ENCODE measurements at regions not wholly inside any gene's neighbourhood (a gene's known extent, or its start where the extent isn't known, plus 50 kb on each side); places are given as distances from the start of the nearest gene placed in this dataset.
A peak's percentile ranks its signal among the peaks of the same experiment; 100 is the strongest.

DNA sequence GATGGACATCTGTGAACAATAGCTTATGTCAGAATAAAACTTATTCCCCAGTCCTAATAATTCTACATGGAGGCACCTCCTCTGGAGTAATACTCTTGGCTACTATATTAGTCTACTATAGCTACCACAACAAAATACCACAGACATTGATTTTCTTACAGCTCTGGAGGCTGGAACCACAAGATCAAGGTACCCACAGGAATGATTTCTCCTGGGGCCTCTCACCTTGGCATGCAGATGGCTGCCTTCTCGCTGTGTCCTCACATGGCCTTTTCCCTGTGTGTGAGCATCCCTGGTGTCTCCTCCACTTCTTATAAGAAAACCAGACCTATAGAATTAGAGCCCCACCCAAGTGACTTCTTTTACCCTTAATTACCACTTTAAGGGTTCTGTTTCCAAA is 244.3 kb downstream of the BARHL2 start:
- DNase-seq (ENCODE audit: low read depth, low spot score) = no peak
- in situ Hi-C loops (cut with HindIII; ENCODE audit: low pct_unique_long_range_greater_than_20kb, low sequenced_read_pairs) = no loop called here

DNA sequence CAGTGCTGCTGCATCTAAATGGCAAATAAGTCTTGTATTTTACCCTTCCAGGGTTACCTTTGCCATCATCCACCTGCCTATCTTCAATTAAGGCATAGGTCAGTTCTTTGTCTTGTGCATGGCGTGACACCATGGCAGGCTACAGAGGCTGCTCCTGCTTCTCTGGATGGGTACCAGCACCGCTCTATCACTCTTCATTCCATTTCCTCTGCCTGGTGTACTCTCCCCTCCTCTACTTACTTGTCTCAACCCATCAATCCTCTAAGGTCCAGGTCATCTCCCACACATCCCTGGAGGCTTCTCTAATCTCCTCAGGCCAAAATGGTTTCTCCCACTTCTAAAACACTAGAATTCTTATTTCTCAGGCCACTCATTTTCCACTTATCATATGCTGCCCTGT is 257.5 kb downstream of the BARHL2 start:
- in situ Hi-C loops (cut with HindIII; ENCODE audit: low pct_unique_long_range_greater_than_20kb, low sequenced_read_pairs) = no loop called here
- no peak for DNase-seq (ENCODE audit: low read depth, low spot score)

DNA sequence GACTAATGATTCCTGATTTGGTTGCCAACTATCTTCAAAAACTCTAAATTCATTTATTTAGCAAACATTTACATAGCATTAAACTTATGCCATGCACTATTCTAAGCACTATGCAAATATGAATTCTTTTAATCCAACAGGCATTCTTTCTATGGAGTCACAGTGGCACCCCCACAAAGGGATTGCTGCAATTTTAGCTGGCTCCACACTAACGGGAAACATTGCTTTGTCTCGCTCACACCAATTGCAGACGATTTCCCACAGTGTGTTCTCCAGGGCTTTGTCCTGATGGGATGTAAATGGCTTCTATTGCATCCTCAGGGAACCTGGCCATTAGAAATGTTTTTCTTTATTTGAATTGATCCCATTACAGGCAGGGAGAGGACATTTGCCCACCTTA is 259.1 kb downstream of the BARHL2 start:
- DNase-seq (ENCODE audit: low read depth, low spot score) = no peak
- in situ Hi-C loops (cut with HindIII; ENCODE audit: low pct_unique_long_range_greater_than_20kb, low sequenced_read_pairs) = no loop called here

DNA sequence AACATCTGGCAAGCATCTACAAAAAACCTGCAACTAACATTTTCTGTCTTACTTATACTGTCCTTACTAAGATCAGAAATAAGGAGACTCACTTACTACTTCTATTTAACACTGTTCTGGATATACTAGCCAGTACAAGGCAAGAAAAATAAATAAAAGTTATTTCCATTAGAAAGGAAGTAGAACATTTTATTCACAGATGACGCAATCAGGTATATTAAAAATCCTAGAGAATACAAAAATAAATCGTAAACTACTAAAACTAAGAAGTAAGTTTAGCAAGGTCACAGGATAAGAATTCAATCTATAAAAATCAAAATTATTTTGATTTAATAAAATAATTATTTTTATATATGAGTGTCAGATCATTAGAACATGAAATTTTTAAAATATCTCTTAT is 264.6 kb downstream of the BARHL2 start:
- in situ Hi-C loops (cut with HindIII; ENCODE audit: low pct_unique_long_range_greater_than_20kb, low sequenced_read_pairs) = no loop called here
- no peak for DNase-seq (ENCODE audit: low read depth, low spot score)

DNA sequence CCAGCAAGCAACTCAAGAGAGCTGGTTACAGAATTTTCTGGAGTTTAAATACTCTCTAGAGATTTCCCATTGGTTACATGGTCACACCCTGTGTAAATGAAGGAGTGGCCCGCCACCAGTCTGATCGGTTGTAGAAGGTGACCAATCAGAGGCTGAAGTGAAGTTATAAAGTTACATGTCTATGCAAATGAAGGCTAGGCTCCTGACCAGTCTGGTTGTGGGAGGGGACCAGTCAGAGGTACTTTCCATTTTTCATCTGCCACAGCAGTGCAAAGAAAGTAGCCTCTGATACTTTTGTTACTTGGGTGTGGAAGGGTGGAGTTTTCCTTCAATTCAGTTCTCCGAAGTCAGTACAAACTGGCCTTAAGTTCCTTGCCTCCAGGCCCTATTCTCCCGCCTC is 273.7 kb downstream of the BARHL2 start:
- in situ Hi-C loops (cut with HindIII; ENCODE audit: low pct_unique_long_range_greater_than_20kb, low sequenced_read_pairs) = no loop called here
- no peak for DNase-seq (ENCODE audit: low read depth, low spot score)

DNA sequence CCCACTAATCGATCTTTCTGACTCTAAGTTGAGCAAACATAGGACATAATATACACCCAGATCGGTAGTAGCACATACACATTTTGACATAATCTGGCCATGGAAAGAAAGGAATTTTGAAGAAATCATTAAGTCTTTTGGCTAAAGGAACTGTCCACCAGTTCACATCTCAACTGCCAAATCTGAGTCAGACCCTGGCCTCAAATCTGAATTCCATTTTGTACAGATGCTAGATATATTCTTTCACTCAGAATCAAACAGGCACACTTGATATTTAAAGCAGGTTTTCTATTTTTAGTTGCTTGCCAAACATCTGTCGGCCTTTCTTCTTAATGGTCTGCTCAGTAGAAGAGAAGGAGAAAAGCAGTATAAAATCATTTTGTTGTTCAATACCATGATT is 281.8 kb downstream of the BARHL2 start:
- in situ Hi-C loops (cut with HindIII; ENCODE audit: low pct_unique_long_range_greater_than_20kb, low sequenced_read_pairs) = no loop called here
- DNase-seq (ENCODE audit: low read depth, low spot score) = no peak

DNA sequence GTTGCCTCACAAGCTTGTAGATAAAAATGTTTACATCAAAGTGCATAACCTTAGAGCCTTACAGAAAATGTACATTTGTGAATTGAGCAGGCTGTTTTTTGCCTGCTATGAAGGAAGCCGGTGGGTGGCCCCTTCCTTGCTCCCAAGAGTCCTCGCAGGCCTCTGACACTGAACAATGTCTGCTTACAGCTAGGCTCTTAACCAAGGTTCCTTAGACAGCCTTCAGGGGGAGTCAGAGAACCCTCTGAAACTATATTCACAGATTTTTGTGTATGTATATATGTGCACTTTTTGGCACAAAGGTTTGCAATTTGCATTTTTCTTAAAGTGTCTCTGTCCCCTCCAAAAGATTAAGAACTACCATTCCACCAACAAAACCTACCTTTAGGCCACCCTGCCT is 282.6 kb downstream of the BARHL2 start:
- peak; percentile 54 for DNase-seq (ENCODE audit: low read depth, low spot score)
- in situ Hi-C loops (cut with HindIII; ENCODE audit: low pct_unique_long_range_greater_than_20kb, low sequenced_read_pairs) = no loop called here

DNA sequence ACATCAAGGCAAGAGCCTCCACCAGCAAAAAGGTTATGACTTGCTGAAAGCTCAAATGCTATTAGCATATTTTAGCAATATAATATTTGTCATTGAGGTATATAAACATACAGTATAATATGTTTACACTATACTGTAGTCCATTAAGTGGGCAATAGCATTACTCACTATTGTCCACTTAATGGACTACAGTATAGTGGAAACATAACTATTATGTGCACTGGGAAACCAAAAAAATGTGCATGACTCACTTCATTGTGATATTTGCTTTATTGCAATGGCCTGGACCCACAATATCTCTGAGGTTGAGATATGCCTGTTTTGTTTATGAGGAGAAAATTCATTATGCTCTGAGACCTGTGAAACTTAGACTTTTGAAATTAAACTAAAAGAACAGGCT is 300.0 kb downstream of the BARHL2 start:
- in situ Hi-C loops (cut with HindIII; ENCODE audit: low pct_unique_long_range_greater_than_20kb, low sequenced_read_pairs) = no loop called here
- no peak for DNase-seq (ENCODE audit: low read depth, low spot score)

DNA sequence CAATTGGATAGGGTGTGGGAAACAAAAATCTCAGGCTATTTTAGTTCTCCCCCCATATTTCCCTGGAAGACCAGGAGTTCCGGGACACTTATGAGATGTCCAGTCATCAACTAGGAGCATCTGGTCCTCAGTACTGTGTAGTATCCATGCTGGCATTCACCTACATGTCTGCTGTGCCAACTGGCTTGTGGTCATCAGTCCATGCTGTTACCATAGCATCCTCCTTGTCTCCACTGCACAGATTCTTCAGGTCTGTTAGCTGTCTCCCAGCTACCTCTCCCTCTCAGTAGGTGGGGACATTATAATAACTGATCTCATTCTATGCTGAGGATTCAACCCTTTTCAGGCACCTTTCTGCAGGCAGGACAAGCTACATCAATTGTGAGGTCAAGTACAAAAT is 302.9 kb downstream of the BARHL2 start:
- no peak for DNase-seq (ENCODE audit: low read depth, low spot score)
- in situ Hi-C loops (cut with HindIII; ENCODE audit: low pct_unique_long_range_greater_than_20kb, low sequenced_read_pairs) = no loop called here

DNA sequence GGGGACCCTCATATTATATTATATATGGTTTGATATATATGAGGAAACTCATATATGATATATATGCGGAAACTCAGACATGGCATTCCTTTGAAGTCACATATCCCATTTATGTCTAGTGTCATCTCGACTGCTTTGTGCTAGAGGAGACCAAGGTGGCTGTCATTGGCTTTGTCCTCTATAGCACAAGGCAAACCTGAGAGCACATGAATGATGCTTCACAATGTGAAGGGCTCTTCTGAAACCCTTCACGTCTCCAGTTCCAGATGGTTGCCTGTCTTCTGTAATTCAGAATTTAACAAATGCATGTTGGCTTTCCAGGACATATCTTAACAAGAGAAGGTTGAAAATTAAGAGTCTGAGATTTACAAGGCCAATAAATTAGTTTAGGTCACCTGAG is 303.6 kb downstream of the BARHL2 start:
- in situ Hi-C loops (cut with HindIII; ENCODE audit: low pct_unique_long_range_greater_than_20kb, low sequenced_read_pairs) = no loop called here
- no peak for DNase-seq (ENCODE audit: low read depth, low spot score)

DNA sequence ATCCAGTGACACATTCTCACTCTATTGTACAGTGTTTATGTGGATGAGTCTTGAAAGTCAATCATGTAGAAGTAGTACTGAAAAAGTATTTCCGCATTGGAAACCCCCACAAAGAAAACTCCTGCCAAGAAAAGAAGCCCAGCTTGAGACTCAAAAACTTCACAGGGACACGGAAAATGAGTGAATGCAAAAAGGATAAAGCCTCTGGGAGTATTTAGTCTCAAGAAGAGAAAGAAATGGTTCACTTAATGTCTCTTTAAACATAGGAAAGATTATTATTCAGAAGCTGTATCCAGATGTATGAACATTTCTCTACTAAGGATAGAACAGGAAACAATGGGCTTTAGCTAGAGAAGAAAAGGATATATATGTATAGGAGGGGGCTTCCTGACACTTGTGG is 304.5 kb downstream of the BARHL2 start:
- no peak for DNase-seq (ENCODE audit: low read depth, low spot score)
- in situ Hi-C loops (cut with HindIII; ENCODE audit: low pct_unique_long_range_greater_than_20kb, low sequenced_read_pairs) = no loop called here

DNA sequence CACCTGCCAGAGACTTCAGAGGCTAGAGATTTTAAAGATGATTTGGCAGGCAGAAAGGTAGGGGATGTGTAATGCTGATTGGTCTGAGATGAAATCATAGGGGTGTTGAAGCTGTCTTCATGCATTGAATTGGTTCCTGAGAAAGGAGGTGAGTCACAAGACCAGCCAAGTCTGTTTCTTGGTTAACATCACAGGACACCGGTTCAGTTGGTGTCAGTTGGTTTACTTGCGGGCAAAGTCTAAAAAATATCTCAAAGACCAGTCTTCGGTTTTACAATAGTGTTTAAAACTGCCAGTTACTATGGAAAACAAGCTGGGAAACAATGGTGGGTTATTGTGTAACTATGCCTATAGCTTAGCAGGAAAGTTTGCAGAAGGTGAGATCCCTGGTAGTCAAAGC is 305.9 kb downstream of the BARHL2 start:
- DNase-seq (ENCODE audit: low read depth, low spot score) = no peak
- in situ Hi-C loops (cut with HindIII; ENCODE audit: low pct_unique_long_range_greater_than_20kb, low sequenced_read_pairs) = no loop called here

DNA sequence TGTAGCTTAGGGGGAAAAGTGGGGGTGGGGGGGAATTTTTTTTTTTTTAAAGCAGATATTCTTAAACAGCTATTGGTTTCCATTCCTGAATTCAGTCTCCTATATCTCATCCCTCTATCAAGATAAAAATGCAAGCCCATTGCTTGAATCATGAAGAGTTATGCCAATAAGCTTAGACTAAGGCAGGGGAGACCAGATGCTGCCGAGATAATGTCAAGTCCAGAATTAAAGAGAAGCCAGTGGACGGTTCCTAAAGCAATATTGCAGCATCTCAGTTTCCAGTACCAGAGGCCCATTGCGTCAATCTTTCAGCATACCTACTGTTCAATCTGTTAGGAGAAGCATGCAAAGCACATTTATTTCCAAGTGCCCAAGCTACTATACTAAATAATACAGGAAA is 309.4 kb downstream of the BARHL2 start:
- in situ Hi-C loops (cut with HindIII; ENCODE audit: low pct_unique_long_range_greater_than_20kb, low sequenced_read_pairs) = no loop called here
- no peak for DNase-seq (ENCODE audit: low read depth, low spot score)

DNA sequence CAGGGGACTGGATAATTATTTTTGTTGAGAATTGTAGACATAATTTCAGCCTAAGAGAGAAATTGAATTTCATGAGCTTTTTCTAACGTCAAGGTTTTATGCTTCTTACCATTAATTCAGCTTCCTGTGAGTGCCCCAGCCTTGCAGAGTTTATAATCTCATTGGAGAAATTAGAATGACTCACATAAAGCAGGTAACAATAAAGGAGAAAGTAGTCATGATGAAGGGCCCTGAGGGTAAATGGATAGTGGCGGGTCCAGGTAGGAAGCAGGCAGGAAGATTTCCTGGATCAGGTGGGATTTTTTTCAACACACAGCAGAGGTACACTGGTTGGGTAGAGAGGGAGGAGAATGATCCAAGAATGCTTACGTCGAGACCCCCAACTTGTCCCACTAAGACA is 311.4 kb downstream of the BARHL2 start:
- in situ Hi-C loops (cut with HindIII; ENCODE audit: low pct_unique_long_range_greater_than_20kb, low sequenced_read_pairs) = no loop called here
- no peak for DNase-seq (ENCODE audit: low read depth, low spot score)

DNA sequence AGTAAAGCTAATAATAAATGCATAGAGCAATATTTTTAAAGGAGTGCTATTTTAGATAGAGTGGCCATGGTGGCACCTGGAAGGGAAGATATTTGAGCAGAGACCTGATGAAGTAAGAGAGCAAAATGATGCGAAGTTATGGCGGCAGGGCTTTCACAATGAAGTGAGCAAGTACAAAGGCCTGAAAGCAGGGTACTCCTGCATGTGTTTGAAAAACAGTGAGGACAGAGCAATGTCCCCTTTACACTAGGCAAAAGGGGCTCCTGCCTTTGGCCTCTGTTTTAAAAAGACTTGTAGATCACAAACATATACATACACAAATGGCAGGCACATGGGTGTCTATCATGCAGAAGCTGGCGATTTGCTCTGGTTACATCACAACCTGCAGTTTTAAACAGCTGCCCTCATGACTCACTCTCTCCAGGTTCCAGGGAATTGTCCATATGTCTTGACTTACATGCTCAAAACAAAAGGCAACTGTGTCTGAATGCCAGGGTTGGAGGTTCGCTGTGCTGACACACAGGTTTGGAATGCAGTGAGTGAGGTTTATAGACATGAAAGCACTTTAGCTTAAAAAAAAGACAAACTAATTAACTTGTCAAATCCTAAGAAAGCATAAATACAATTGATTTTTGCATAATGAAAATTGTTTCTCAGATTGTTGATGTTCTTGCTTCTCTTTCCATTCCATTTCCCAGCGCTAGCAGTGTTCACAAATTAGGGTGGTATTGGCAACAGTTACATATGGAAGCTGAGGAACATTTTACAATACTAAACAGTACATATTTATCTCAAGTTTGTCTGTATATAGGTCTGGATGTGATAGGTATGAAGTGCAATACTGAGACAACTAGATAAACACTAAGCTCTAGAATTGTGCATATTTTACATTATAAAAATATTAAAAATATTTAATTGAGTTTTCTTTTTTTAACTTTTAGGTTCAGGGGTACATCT is 313.9 kb downstream of the BARHL2 start:
- DNase-seq (ENCODE audit: low read depth, low spot score) = peak; percentile 96
- in situ Hi-C loops (cut with HindIII; ENCODE audit: low pct_unique_long_range_greater_than_20kb, low sequenced_read_pairs) = no loop called here

DNA sequence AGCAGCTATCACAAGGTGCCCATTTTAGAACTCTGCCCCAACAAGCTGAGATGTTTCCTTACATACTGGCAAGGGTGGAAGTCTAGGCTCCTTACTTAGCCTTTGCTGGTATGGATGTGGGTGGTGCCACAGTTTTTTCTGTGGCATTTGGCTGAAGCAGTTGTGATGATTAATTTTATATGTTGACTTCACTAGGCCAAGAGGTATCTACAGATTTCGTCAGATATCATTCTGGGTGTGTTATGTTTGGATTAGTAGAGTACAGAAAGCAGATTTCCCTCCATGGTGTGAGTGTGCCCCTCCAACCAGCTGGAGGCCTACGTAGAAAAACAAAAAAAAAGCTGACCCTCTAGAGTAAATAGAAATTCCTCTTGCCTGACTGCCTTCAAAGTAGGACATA is 317.0 kb downstream of the BARHL2 start:
- DNase-seq (ENCODE audit: low read depth, low spot score) = no peak
- in situ Hi-C loops (cut with HindIII; ENCODE audit: low pct_unique_long_range_greater_than_20kb, low sequenced_read_pairs) = no loop called here

DNA sequence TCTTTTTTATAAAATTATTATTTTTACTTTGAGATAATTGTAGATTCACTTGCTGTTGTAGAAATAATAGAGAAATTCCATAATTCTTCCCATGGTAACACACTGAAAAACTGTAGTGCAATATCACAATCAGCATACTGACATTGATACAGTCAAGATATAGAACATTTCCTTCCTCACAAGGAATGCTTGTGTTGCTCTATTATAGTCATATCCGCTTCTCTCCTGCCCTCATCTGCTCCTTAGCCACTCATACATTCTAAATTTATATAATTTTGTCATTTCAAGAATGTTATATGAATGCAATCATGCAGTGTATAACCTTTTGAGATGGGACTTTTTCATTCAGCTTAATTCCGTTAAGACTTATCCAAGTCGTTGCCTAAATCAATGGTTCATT is 320.2 kb downstream of the BARHL2 start:
- no peak for DNase-seq (ENCODE audit: low read depth, low spot score)
- in situ Hi-C loops (cut with HindIII; ENCODE audit: low pct_unique_long_range_greater_than_20kb, low sequenced_read_pairs) = no loop called here

DNA sequence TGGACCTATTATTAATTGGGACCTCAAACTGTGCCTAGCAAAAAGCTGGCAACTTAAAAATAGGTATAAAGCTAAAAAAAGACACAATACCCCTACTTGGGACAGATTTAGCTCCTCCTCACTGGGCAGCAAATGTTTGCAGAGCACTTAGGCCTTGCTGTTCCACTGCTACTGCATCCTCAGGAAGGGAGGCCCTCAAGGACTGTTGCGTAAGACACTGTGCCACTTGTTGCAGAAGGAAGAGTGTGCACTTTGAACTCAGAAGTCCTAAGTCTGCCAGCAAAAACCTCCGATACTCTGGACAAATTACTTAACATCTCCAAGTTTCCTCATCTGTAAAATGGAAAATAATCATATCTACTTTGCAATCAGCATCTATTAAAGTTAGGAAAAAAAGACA is 322.9 kb downstream of the BARHL2 start:
- in situ Hi-C loops (cut with HindIII; ENCODE audit: low pct_unique_long_range_greater_than_20kb, low sequenced_read_pairs) = no loop called here
- no peak for DNase-seq (ENCODE audit: low read depth, low spot score)

DNA sequence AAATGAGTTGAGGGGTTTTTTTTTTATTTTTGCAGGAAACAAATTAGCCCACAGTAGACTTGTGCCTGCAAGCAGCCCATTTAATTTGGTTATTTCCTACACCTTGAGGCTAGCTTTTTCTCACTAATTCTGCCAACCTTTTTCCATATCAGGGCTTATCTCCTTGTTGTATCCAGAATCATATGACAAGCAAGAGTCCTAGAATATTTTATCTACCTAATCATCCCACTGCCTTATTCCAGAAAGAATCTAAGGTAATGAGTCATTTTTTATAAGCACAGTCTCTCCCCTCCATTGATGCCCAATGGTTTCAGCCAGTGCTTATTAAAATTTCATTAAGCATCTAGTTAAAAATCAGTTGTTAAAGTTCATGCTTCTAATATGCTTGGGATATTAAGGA is 324.1 kb downstream of the BARHL2 start:
- in situ Hi-C loops (cut with HindIII; ENCODE audit: low pct_unique_long_range_greater_than_20kb, low sequenced_read_pairs) = no loop called here
- DNase-seq (ENCODE audit: low read depth, low spot score) = no peak

DNA sequence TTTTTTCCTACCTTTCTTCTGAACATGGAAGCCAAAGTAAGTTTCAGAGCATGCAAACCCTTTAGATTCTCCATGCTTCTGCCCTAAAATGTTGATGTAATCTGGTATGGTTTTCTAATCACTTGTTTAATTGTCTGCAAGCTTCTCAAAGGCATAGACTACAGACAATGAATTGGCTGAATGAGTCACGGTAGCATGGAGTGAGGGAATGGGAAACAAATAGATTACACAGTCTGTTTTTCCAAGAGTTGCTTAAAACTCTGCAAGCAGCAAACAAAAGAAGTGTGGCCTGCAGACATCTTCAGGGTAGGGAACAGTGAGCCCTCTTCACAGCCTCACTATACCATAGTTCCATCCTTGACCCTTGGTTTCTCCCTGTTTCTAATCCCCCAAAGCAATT is 326.0 kb downstream of the BARHL2 start:
- peak; percentile 8 for DNase-seq (ENCODE audit: low read depth, low spot score)
- in situ Hi-C loops (cut with HindIII; ENCODE audit: low pct_unique_long_range_greater_than_20kb, low sequenced_read_pairs) = no loop called here

All from SK-MEL-5 (cell line).